ENCODE measurements at regions not wholly inside any gene's neighbourhood (a gene's known extent, or its start where the extent isn't known, plus 50 kb on each side); places are given as distances from the start of the nearest gene placed in this dataset.

- TF ChIP-seq ZNF384 (IDR thresholded peaks at IDR 0.05; ENCODE audit: borderline replicate concordance, low read depth, low read length) (no peak), POLR2A (IDR thresholded peaks at IDR 0.05; ENCODE audit: low read depth, low read length) (no peak), NR2C1 (IDR thresholded peaks at IDR 0.05) (no peak), ZNF217 (IDR thresholded peaks at IDR 0.05) (no peak), RB1 (IDR thresholded peaks at IDR 0.05; ENCODE audit: borderline replicate concordance) (no peak), ATF7 (IDR thresholded peaks at IDR 0.05; ENCODE audit: low read depth) (no peak), NFYA (IDR thresholded peaks at IDR 0.05; ENCODE audit: borderline replicate concordance, low read depth, low read length) (no peak), LARP7 (IDR thresholded peaks at IDR 0.05) (no peak)
Observed at GRCh38 chr6:146925846-146926245, 278.4 kb upstream of the STXBP5 start (continued).

- H3K4me2 ChIP-seq (ENCODE audit: control insufficient read depth, insufficient read depth) = no peak overlapping the region
- H2AFZ ChIP-seq (ENCODE audit: control insufficient read depth, low read depth, low read length) = no peak overlapping the region
- H3K4me3 ChIP-seq = no peak overlapping the region
- intact Hi-C loops (cut with micrococcal nuclease; ENCODE audit: unreplicated experiment) (no loop called here), in situ Hi-C loops (cut with MboI) (no loop called here)
- POLR2A ChIA-PET = no interaction called here
- no peaks in the 10 kb centered on the region for H3K79me2 ChIP-seq (ENCODE audit: control insufficient read depth, insufficient read depth, low read length)
- H3K27me3 ChIP-seq (replicated peaks in 1 of 2; ENCODE audit: control insufficient read depth in 2 of 2, insufficient read depth in 2 of 2, low read length in 1 of 2) = no peaks in the 10 kb centered on the region
- TF ChIP-seq RB1 (IDR thresholded peaks at IDR 0.05; ENCODE audit: borderline replicate concordance) = no peak
- 0 out of 2 replicates have a peak, but pooled peaks have one; percentile 14 for TF ChIP-seq ZBTB40 (IDR thresholded peaks at IDR 0.05; ENCODE audit: borderline replicate concordance)
- no peak for FAIRE-seq
- ATAC-seq = no peak
- no peaks in the 10 kb centered on the region for H3K9me3 ChIP-seq (replicated peaks; ENCODE audit: control insufficient read depth, insufficient read depth, low read length)
- DNase-seq (ENCODE audit: low read depth, low spot score) = no peak
- H3K27ac ChIP-seq (ENCODE audit: control insufficient read depth, insufficient read depth) = no peak overlapping the region
- no peaks in the 10 kb centered on the region for H3K36me3 ChIP-seq (ENCODE audit: control insufficient read depth in 2 of 2, insufficient read depth in 2 of 2, low read length in 1 of 2)
- CTCF ChIA-PET = no interaction called here
- 39% methylated on average over 2 of the region's 2 CpGs for WGBS (ENCODE audit: insufficient coverage, insufficient replicate concordance, low lambda C conversion rate, missing lambda C conversion rate)
- SMC1A ChIA-PET (ENCODE audit: uncharacterized antibody, unreplicated experiment) = no interaction called here
- H4K20me1 ChIP-seq (ENCODE audit: control insufficient read depth, insufficient read depth) = no peaks in the 10 kb centered on the region
- RAD21 ChIA-PET (ENCODE audit: unreplicated experiment) = no interaction called here
- BruUV-seq (replicated peaks) = no TSS peak
- H3K4me1 ChIP-seq (ENCODE audit: control insufficient read depth, insufficient read depth, low read length) = no peaks in the 10 kb centered on the region
- no peak overlapping the region for H3K9ac ChIP-seq (ENCODE audit: control insufficient read depth, insufficient read depth, low read length)
Observed at GRCh38 chr6:146928503-146928902, 275.7 kb upstream of the STXBP5 start.

Data from GM12878 (cell line).